MM.1S (cell line): ENCODE measurements at regions not wholly inside any gene's neighbourhood (a gene's known extent, or its start where the extent isn't known, plus 50 kb on each side); places are given as distances from the start of the nearest gene placed in this dataset.

Experiments used
- CTCF ChIP-seq: fragments of 300-600 bp; sonication (generic); IDR thresholded peaks from 2 replicates; pipeline ENCODE4 v1.5.1; 2016; ENCODE audit warnings: antibody characterized with exemption, low read length, mixed read lengths
- EZH2 ChIP-seq: fragments of 300-600 bp; sonication (generic); optimal IDR thresholded peaks from 2 replicates; pipeline ENCODE3; 2017; ENCODE audit warnings: low read depth, mild to moderate bottlenecking, antibody characterized with exemption, low read length, mixed read lengths

- TF ChIP-seq CTCF, result no peak
- no peak for TF ChIP-seq EZH2
Measured at GRCh38 chr7:25711940-25712339, 440.1 kb upstream of the NFE2L3 start.
